GM19468 (cell line): ENCODE measurements at regions not wholly inside any gene's neighbourhood (a gene's known extent, or its start where the extent isn't known, plus 50 kb on each side); places are given as distances from the start of the nearest gene placed in this dataset.

Experiments
- ATAC-seq: cut with Tn5 transposase; IDR thresholded peaks from one replicate; pipeline ENCODE4 v1.9.1; 2021; ENCODE audit warnings: mild to moderate bottlenecking, moderate library complexity, moderate number of reproducible peaks; ENCODE audit not compliant: unreplicated experiment; ENCODE audit errors: extremely low read depth

- ATAC-seq, result no peak
Measured at GRCh38 chr5:155068616-155069100, 55.1 kb downstream of the KIF4B start.

DNA sequence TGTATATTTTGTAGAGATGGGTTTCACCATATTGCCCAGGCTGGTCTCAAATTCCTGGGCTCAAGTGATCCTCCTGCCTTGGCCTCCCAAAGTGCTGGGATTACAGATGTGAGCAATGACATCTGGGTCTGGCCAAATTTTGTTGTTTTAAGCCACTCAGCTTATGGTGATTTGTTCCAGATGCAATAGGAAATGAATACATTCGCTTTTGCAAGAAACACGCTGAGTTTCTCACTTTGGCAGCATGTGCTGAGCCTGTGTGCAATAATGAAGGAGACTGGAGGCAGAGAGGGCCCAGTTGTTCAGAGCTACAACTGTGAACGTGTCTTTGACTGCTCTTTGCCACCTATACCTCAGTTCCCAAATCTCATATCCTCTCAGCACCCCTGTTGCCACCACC is 56.4 kb downstream of the KIF4B start:
- no peak for ATAC-seq

DNA sequence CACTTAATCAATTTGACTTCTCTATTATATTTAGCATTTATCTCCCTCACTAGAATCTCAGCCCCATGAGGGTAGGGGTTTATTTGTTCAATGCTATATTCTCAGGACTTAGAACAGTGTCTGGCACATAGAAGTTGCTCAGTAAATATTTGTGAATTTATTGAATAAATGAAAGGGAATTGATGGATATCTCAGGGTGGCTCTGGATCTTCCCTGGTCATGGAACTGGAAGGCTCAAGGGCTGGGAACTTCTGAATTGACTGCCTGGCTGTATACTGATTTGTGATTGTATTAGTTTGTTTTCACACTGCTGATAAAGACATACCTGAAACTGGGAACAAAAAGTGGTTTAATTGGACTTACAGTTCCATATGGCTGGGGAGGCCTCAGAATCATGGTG is 57.2 kb downstream of the KIF4B start:
- no peak for ATAC-seq

GRCh38 chr5:155076379-155076778 is 62.8 kb downstream of the KIF4B start:
- ATAC-seq, result no peak

DNA sequence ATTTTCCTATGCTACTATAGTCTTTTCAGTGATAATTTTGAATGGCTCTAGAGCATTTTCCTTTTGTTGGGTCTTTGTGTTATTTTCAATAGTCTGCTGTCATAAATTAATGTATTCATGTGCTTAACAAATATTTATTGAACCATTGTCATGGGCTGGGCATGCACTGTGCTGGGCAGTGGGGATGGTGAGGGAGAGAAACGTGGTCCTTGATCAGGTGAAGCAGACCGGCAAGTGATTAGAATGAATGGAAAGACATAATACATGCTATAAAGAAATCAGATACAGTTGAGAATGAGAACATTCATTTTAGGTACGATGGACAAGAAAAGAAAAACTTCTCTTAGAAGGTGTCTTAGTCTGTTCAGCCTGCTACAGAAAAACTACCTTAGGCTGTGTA is 66.1 kb downstream of the KIF4B start:
- ATAC-seq, result no peak

GRCh38 chr5:155080721-155081120 is 67.2 kb downstream of the KIF4B start:
- ATAC-seq, result no peak

- no peak for ATAC-seq
Measured at GRCh38 chr5:155081618-155082017, 68.1 kb downstream of the KIF4B start.

DNA sequence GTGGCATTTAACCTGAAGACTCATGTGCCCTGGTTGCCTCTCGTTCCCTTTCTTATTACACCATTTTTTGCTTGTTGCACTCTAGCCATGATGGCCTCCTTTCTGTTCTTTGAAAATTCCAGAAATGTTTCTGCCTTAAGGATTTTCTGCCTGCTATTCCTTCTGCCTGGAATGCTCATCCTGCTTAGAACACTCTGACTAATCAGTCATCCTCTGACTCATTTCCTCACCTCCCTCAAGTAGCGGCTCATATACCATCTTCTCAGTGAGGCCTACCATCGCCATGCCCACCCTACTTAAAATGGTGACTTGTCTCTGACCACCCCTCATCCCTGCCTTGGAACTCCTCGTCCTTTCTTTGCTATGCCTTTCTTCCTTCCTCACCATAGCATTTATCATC is 68.8 kb downstream of the KIF4B start:
- ATAC-seq, result no peak

GRCh38 chr5:155085282-155085989 is 71.9 kb downstream of the KIF4B start:
- no peak for ATAC-seq

DNA sequence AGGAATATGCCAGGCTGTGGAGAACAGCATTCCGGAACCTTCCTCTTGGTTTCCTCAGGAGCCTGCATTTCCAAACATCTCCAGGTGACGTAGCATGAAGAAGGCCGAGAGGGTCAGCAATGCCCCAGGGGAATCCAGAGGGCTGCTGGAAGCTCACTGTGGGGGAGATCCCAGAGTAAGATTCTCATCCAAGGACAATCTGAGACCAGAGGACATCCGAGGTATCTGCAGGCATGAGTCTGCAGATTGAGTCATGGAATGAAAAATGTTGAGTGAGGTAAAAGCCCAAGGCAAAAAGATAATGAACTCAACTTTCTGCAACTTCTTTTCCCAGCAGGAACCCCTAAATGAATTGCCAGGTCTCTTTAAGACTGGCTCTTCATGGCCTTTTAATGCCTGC is 73.5 kb downstream of the KIF4B start:
- ATAC-seq, result no peak

DNA sequence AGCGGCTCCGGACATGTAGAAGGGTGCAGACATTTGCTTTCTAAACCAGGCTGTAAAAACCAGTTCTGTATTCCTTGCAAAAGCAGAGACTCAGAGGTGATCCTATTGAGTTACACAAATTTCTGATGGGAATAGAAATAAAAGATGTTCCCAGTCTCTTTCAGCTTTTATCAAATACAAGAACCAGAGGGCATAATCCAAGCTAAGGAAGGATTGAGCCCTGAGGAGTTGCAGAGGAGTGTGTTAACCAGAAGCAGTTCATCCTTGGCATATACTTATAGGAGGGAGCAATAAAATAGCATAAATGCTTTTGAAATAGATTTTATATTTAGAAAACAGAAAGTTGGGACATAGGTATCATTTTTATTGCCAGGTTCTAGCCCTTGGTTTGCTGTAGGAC is 75.3 kb downstream of the KIF4B start:
- no peak for ATAC-seq

DNA sequence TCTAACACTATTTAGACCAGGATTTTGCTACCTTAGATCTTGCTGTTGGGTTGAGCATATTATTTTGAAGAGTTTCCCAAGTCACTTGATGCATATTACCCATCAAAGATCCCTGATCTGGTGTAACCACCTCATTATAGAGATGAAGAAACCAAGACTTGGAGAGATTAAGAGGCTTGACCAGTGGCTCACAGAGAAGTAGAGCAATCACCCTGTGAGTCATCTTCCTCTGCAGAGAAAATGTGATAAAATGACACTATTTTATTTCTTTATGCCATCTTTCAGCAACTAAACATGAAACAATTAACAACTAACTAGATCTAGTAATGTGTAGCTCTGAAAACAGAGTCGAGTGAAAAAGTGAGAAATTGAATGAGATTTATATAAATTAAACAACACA is 76.1 kb downstream of the KIF4B start:
- no peak for ATAC-seq

DNA sequence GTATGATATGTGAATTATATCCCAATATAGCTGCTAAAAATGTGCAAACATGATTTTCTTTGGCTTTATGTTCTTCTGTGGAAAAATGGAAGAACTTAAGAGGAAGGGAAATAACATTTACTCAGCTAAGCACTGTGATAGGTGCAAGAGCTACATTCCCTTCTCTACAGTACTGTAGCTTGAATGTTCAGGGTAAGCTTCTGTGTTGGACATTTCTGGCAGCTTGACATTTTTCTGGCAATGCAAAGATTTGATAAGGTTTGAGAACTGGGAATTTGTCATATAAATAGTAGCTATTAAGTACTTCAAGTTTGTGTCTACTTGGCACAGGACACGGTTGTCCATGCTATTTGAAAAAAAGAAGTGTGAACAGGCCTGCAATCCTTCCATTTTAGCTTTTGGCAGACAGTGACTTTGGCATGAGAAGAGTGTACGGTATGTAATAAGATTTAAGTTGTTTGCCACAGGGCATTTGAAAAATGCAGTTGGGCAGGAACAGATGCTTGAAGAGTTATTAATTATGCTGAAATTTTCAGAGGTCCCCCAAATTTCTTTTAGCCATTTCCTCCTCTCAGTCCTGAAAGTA is 77.6 kb downstream of the KIF4B start:
- ATAC-seq, result no peak

DNA sequence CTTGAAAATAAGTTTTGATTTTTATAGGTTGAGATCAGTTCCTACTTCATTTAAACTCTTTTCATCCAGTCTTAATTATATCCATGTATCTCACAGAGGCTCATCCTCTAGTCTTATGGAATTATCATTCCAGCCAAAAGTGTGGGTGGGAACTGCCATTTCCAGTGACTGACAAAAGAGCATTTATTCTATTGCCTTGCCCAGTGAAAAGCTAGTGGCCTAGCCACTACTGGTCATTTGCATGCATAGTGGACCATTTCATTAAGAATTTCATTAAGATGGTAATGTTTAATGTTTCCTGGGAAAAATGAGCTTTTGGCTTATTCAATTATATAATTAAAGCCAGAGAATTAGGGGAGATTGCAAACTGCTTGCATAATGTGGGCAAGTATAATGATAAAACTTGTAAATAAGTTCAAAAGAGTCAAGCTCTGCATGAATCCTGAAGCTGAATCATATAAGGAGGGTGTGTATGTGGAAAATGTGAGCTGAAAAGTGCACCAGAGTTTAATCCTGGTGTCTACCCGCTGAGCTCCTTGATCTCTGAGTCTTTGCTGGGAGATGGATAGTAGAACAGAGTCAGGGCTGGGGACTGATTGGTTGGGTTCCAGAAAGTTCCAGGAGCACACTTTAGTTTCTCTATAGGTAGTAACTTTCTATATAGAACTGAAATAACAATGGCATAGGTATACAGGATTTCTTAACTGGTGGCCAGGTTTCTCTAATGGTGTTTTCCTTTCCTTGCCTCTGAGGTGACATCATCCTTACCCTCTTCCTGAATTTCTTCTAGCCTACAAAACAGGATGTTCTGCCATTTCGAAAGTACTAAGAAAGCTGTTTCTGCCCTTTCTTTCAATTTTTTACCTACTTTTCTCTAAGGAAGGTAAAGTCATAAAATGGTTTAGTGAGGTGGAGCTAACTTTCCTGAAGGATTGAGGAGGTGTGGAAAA is 78.5 kb downstream of the KIF4B start:
- ATAC-seq, result no peak

- no peak for ATAC-seq
Measured at GRCh38 chr5:155094455-155094854, 80.9 kb downstream of the KIF4B start.

DNA sequence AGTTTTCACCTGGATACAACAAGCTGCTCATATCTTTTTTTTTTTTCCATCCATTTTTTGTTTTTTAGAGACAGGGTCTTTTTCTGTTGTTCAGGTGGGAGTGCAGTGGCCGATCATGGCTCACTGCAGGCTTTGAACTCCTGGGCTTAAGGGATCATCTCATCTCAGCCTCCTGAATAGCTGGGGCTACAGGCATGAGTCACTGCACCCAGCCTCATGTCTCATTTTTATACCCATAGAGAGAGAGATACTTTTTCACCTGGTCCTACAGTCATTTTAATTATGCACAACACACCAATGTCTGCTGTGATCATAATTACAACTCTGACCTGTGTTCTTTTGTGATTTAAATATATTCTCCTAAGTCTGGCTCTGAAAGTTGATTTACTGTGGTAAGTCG is 84.4 kb downstream of the KIF4B start:
- ATAC-seq, result no peak

DNA sequence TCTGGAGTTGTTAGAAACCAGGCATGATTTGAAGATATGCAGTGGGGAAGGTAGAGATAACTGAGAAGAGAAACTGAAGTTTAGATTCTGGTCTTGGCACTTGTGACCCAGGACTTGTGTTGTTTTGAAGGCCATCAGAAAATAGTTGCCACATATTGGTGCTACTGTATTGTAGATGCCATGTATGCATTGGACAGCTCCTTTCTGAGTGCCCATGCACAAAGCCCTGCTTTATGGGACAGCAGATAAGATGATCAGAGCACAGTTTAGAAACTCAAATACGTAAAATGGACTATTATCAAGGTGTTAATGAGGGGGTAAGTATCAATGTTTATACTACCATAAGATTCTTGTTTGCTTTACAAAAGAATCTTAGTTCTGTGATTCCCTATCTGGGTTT is 84.9 kb downstream of the KIF4B start:
- ATAC-seq, result no peak

DNA sequence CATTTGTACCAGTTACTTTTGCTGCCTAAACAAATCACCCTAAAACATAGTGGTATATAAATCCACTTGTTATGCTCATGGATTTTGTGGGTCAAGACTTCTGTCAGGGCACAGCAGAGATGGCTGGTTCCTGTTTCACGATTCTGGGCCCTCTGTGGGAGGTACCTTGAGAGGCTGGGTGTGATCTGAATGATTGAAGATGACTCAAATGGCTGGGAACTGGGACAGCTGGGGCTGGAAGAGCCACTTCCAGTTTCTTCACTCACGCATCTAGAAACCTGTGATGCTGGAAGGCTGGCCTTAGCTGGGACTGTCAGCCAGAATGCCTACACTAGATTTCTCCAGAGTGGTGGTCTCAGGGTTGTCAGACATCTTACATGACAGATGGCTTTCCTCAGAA is 88.1 kb downstream of the KIF4B start:
- ATAC-seq, result no peak

DNA sequence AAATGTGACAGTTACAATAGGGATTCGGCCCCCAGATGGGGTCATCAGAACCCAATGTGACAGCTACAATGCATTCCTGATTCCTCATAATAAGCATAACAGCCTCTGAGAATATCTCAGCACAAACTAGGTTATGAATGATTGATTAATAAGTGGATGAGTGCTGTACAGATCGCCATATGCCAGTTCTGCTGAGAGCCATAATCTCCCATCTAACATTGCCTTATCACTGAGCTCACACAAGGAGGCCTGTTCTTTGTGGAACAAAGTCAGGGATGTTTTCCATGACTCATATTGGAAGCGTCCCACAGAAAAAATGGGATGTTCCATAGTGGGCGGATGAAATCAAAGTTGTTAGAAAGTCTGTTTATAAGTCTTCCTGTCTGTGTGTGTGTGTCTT is 89.6 kb downstream of the KIF4B start:
- no peak for ATAC-seq

DNA sequence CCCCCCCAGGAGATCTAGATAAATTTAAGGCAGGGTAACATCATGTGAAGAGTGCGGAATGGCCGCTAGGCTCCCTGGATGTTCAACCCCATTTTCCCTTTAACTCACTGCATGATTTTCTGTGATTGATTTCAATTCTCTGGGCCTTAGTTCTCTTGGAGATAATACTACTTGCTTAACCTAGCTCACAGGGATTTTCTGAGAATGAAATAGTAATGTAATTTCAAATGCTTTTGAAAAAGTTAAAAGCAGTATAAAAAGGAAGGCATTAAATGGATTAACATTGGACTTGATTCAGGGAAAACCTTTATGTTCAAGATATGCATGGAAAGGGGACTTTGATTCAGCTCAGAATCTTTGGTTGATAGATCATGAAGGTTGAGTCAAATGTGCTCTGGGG is 90.9 kb downstream of the KIF4B start:
- no peak for ATAC-seq

DNA sequence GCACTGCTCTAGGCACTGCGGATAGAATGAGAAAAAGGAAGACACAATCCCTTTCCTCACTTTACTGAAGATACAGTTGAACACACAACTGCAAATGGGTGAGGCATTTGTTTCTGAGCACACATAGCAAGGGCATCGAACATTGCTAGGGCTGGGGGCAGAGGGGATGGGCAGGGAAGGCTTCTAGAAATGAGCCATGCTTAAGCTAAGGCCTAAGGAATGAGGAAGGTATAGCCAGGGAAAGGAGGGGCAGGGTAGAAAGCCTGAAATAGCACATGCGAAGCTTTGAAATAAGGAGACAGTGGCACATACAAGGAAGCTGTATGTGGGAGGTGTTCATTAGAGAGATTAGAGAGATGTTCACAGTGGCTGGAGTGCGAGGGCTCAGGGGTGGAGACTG is 92.7 kb downstream of the KIF4B start:
- ATAC-seq, result no peak
